ENCODE measurements at regions not wholly inside any gene's neighbourhood (a gene's known extent, or its start where the extent isn't known, plus 50 kb on each side); places are given as distances from the start of the nearest gene placed in this dataset.

DNA sequence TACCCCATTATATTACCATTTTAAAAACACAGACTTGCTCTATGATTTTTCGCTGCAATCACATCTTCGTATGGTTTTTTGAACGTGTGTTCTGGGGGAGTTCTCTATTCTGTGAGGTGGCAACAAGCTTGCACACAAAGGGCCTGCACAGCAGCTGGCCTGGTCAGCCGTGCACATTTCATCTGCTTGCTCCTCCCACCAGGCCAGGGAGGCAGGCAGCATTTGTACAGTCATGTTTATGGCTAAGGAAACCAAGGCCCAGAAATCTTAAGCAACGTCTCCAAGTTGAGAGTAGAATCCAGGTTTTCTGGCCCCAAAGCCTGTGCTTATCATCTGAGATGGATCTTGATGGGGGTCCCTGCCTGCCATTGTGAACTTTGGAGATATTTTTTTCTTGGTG, 106.4 kb upstream of the SMIM21 start:
- TF ChIP-seq, protein P1, sequence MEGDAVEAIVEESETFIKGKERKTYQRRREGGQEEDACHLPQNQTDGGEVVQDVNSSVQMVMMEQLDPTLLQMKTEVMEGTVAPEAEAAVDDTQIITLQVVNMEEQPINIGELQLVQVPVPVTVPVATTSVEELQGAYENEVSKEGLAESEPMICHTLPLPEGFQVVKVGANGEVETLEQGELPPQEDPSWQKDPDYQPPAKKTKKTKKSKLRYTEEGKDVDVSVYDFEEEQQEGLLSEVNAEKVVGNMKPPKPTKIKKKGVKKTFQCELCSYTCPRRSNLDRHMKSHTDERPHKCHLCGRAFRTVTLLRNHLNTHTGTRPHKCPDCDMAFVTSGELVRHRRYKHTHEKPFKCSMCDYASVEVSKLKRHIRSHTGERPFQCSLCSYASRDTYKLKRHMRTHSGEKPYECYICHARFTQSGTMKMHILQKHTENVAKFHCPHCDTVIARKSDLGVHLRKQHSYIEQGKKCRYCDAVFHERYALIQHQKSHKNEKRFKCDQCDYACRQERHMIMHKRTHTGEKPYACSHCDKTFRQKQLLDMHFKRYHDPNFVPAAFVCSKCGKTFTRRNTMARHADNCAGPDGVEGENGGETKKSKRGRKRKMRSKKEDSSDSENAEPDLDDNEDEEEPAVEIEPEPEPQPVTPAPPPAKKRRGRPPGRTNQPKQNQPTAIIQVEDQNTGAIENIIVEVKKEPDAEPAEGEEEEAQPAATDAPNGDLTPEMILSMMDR (IDR thresholded peaks at IDR 0.05) = no peak
- TF ChIP-seq POLR2A (IDR thresholded peaks at IDR 0.05) = no peak
